MV-4-11 (cell line): ENCODE measurements at regions not wholly inside any gene's neighbourhood (a gene's known extent, or its start where the extent isn't known, plus 50 kb on each side); places are given as distances from the start of the nearest gene placed in this dataset.
A peak's percentile ranks its signal among the peaks of the same experiment; 100 is the strongest.

Experiments used
- DNase-seq: peaks from one replicate; lab custom pipeline; 2025; lab: John Stamatoyannopoulos, UW

GRCh38 chr2:219692521-219692920 is 65.1 kb downstream of the SLC4A3 start:
- DNase-seq, result no peak

GRCh38 chr2:219695145-219695709 is 67.8 kb downstream of the SLC4A3 start:
- peak; percentile 33 for DNase-seq

GRCh38 chr2:219697811-219698747 is 70.6 kb downstream of the SLC4A3 start:
- DNase-seq, result no peak

- DNase-seq, result no peak
Observed at GRCh38 chr2:219698748-219699439, 71.5 kb downstream of the SLC4A3 start.

- DNase-seq, result no peak
Observed at GRCh38 chr2:219699440-219699821, 72.0 kb downstream of the SLC4A3 start.

GRCh38 chr2:219701847-219702634 is 74.6 kb downstream of the SLC4A3 start:
- no peak for DNase-seq

- no peak for DNase-seq
Observed at GRCh38 chr2:219702796-219703545, 75.5 kb downstream of the SLC4A3 start.

GRCh38 chr2:219704878-219705277 is 77.4 kb downstream of the SLC4A3 start:
- DNase-seq, result no peak

GRCh38 chr2:219706823-219707281 is 79.4 kb downstream of the SLC4A3 start:
- no peak for DNase-seq

- DNase-seq, result peak; percentile 40
Observed at GRCh38 chr2:219707496-219708285, 80.3 kb downstream of the SLC4A3 start.

- DNase-seq, result no peak
Observed at GRCh38 chr2:219709331-219709761, 81.9 kb downstream of the SLC4A3 start.

- DNase-seq, result peak; percentile 61
Observed at GRCh38 chr2:219713110-219713509, 85.7 kb downstream of the SLC4A3 start.

- no peak for DNase-seq
Observed at GRCh38 chr2:219714681-219715400, 87.4 kb downstream of the SLC4A3 start.

- peak; percentile 97 for DNase-seq
Observed at GRCh38 chr2:219718066-219718465, 90.6 kb downstream of the SLC4A3 start.

- DNase-seq, result no peak
Observed at GRCh38 chr2:219719521-219719920, 92.1 kb downstream of the SLC4A3 start.

- no peak for DNase-seq
Observed at GRCh38 chr2:219720956-219721355, 93.5 kb downstream of the SLC4A3 start.

- DNase-seq, result no peak
Observed at GRCh38 chr2:219722276-219722879, 94.9 kb downstream of the SLC4A3 start.

- DNase-seq, result no peak
Observed at GRCh38 chr2:219723311-219723710, 95.9 kb downstream of the SLC4A3 start.

- peak; percentile 14 for DNase-seq
Observed at GRCh38 chr2:219724628-219725027, 97.2 kb downstream of the SLC4A3 start.
